ENCODE measurements at regions not wholly inside any gene's neighbourhood (a gene's known extent, or its start where the extent isn't known, plus 50 kb on each side); places are given as distances from the start of the nearest gene placed in this dataset.
A peak's percentile ranks its signal among the peaks of the same experiment; 100 is the strongest.

GRCh38 chr2:9681427-9681817 is 50.6 kb upstream of the YWHAQ start:
- DNase-seq (ENCODE audit: low read depth) = no peak

DNA sequence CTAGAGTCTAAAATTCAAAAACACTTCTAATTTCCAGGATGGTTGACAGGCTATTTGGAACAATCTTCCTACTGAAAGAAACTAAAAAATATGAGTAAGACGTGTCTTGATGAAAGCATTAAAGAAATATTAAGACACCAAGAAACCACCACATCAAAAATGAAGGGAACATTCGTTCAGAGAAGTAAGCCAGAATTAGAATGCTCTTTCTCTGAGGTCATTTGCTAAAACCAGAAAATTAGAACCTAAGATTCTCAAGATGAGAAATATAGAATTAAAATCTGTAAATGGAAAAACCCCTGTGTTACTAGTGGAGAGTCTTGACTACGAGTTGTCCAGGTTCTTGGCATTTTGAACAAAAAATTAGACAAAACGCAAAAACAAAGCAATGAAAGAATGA is 54.8 kb upstream of the YWHAQ start:
- no peak for DNase-seq (ENCODE audit: low read depth)

GRCh38 chr2:9686061-9686460 is 55.3 kb upstream of the YWHAQ start:
- DNase-seq (ENCODE audit: low read depth) = no peak

GRCh38 chr2:9690252-9690651 is 59.5 kb upstream of the YWHAQ start:
- no peak for DNase-seq (ENCODE audit: low read depth)

- no peak for DNase-seq (ENCODE audit: low read depth)
These were observed 60.1 kb upstream of the YWHAQ start for GRCh38 chr2:9690716-9691498.

DNA sequence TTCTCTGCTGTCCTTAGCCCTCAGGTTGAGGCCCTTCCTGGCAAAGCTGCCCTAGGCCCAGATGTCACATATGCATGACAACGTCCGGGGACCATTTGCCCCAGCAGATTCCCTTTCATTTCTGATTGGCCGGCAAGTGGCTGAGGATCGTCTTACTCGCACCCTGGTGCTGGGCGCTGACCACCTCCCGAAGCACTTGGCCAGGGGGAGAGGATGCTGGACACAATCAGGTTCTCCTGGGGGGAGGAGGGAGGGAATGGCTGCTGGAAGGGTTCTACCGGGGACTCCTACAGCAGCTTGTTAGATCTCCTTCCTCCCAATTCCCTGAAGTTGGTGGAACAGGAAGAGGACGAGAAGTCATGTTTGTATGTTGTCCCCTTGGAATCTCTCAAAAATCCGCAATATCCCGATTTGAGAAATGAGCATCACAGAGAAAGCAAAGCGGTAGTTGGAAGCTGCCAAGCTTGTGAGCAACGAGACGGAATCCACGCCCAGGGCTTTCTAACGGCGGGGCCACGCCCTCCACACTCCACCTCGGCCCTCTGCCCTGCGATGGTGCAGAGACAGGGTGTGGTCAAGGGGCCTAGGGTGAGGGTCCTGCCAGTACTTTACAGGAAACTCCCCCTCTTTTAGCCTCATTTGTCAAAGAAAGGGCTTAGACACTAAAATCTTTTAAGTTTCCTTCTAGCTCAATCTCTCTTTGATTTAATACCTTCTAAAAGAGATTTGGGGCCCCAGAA is 61.8 kb upstream of the YWHAQ start:
- no peak for DNase-seq (ENCODE audit: low read depth)

- DNase-seq (ENCODE audit: low read depth) = peak; percentile 20
These were observed 62.3 kb upstream of the YWHAQ start for GRCh38 chr2:9693196-9693491.

- DNase-seq (ENCODE audit: low read depth) = no peak
These were observed 62.8 kb upstream of the YWHAQ start for GRCh38 chr2:9693646-9694045.

GRCh38 chr2:9694661-9695234 is 64.0 kb upstream of the YWHAQ start:
- DNase-seq (ENCODE audit: low read depth) = no peak

GRCh38 chr2:9695941-9696340 is 65.1 kb upstream of the YWHAQ start:
- no peak for DNase-seq (ENCODE audit: low read depth)

DNA sequence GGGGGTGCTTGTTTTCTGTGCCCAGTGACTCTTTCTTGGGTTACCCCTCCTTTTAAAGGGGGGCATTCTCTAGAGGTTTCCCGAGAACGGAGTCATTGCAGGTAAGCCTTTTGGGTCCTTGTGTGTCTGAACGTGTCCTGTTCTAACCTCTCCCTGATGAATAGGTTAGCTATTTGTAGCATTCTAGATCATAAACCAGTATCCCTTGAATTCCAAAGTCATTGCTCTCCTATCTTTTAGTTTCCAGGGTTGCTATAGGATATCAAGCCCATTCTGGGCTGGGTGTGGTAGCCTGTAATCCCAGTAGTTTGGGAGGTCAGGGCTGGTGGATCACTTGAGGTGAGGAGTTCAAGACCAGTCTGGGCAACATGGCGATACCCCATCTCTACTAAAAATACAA is 65.9 kb upstream of the YWHAQ start:
- no peak for DNase-seq (ENCODE audit: low read depth)

DNA sequence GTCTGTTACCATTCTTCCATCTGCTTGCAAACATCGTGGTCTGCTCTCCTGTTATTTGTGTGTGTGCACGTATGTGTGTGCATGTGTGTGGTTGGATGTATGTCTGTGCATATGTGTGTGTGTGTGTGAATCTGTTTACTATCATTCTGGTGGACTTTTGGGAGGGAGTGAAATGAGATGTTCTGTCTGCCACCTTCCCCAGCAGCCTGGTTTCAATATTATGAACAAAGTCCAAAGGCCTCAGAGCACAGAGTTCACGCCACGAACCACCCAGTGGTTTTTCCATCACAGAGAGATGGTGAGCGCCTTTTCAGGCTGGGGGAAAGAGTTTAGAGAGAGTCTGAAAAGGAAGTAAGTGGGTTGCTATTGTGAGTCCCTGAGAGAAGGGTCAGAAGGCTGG is 67.1 kb upstream of the YWHAQ start:
- DNase-seq (ENCODE audit: low read depth) = no peak

GRCh38 chr2:9699139-9700108 is 68.6 kb upstream of the YWHAQ start:
- DNase-seq (ENCODE audit: low read depth) = peak; percentile 85

- DNase-seq (ENCODE audit: low read depth) = no peak
These were observed 69.3 kb upstream of the YWHAQ start for GRCh38 chr2:9700109-9700495.

GRCh38 chr2:9702604-9703084 is 71.8 kb upstream of the YWHAQ start:
- no peak for DNase-seq (ENCODE audit: low read depth)

GRCh38 chr2:9703085-9703678 is 72.4 kb upstream of the YWHAQ start:
- peak; percentile 72 for DNase-seq (ENCODE audit: low read depth)

- DNase-seq (ENCODE audit: low read depth) = peak; percentile 97
These were observed 73.0 kb upstream of the YWHAQ start for GRCh38 chr2:9703701-9704221.

DNA sequence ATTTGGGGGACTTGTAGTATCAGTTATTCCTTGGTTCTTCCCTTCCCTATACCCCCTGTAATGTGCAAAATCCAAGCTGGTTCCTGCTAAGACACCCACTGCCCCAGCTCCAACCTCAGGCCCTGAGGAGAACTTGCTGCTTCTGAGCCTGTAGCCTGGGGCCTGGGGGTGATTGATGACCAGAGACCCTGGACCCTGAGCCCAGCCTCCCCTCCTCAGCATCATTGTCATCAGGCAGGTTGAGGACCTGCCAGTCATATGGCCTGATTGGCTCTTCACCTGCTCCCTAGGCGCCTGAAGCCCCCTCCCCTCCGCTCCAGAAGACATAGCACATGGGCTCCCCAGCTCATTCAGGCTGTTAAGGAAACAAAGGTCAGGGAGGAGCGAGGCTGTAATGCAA is 73.8 kb upstream of the YWHAQ start:
- DNase-seq (ENCODE audit: low read depth) = no peak

GRCh38 chr2:9705196-9705595 is 74.4 kb upstream of the YWHAQ start:
- no peak for DNase-seq (ENCODE audit: low read depth)

- no peak for DNase-seq (ENCODE audit: low read depth)
These were observed 76.2 kb upstream of the YWHAQ start for GRCh38 chr2:9707008-9707407.

DNA sequence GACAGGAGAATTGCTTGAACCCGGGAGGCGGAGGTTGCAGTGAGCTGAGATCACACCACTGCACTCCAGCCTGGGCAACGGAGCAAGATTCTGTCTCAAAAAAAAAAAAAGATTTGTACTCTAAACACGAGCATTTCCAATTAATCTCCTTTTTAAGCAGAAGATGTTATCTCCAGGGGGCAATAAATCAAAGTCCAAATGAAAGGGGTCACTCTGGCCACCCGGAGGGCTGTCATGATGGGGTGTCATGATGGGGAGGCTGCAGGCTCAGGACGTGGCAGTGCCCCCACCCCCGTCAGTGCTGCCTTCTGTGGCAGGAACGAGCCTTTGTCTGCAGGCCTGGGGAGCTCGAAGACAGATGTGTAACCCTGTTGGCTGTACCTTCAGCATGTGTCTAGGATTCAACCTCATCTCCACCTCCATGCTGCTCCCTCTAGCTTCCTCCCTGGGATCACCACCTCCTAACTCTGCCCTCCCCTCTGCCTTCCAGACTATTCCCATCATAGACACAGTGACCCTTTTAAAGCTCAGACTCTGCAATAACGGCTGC is 76.9 kb upstream of the YWHAQ start:
- DNase-seq (ENCODE audit: low read depth) = no peak
